Progenitor cell of endocrine pancreas (in vitro differentiated cells): ENCODE measurements at regions not wholly inside any gene's neighbourhood (a gene's known extent, or its start where the extent isn't known, plus 50 kb on each side); places are given as distances from the start of the nearest gene placed in this dataset.

Experiments
- DNase-seq: peaks from one replicate; pipeline ENCODE4 v3.0.0; 2021; ENCODE audit warnings: low spot score; ENCODE audit not compliant: unreplicated experiment
- H3K27ac Mint-ChIP-seq: 2 replicates; pipeline ENCODE4 v1.8.0; 2021; ENCODE audit warnings: mild to moderate bottlenecking, moderate library complexity, mixed read lengths
- H3K27me3 Mint-ChIP-seq: 2 replicates; pipeline ENCODE4 v1.8.0; 2021; ENCODE audit warnings: mixed read lengths
- H3K36me3 Mint-ChIP-seq: 2 replicates; pipeline ENCODE4 v1.8.0; 2022; ENCODE audit warnings: mixed read lengths; ENCODE audit not compliant: insufficient read depth
- H3K4me1 Mint-ChIP-seq: 2 replicates; pipeline ENCODE4 v1.8.0; 2021; ENCODE audit warnings: low read depth, mixed read lengths
- H3K4me3 Mint-ChIP-seq: 2 replicates; pipeline ENCODE4 v1.8.0; 2021; ENCODE audit warnings: low read depth, mild to moderate bottlenecking, moderate library complexity, mixed read lengths
- H3K9me3 Mint-ChIP-seq: 2 replicates; pipeline ENCODE4 v1.8.0; 2021; ENCODE audit warnings: low read depth, mixed read lengths
- CTCF ChIP-seq: fragments of 200-600 bp; sonication (generic); IDR thresholded peaks from one replicate; pipeline ENCODE4 v1.5.0; 2021; ENCODE audit warnings: antibody characterized with exemption, mild to moderate bottlenecking; ENCODE audit not compliant: unreplicated experiment

GRCh38 chr2:82826437-82826836 is 1632.6 kb downstream of the SUCLG1 start:
- H3K27ac Mint-ChIP-seq, result no peak overlapping the region
- H3K4me1 Mint-ChIP-seq, result peaks cover under 1% of the 10 kb centered on the region
- H3K9me3 Mint-ChIP-seq, result no peaks in the 10 kb centered on the region
- TF ChIP-seq CTCF, result no peak
- no peaks in the 10 kb centered on the region for H3K27me3 Mint-ChIP-seq
- no peak for DNase-seq
- H3K36me3 Mint-ChIP-seq, result no peaks in the 10 kb centered on the region
- H3K4me3 Mint-ChIP-seq, result no peak overlapping the region

DNA sequence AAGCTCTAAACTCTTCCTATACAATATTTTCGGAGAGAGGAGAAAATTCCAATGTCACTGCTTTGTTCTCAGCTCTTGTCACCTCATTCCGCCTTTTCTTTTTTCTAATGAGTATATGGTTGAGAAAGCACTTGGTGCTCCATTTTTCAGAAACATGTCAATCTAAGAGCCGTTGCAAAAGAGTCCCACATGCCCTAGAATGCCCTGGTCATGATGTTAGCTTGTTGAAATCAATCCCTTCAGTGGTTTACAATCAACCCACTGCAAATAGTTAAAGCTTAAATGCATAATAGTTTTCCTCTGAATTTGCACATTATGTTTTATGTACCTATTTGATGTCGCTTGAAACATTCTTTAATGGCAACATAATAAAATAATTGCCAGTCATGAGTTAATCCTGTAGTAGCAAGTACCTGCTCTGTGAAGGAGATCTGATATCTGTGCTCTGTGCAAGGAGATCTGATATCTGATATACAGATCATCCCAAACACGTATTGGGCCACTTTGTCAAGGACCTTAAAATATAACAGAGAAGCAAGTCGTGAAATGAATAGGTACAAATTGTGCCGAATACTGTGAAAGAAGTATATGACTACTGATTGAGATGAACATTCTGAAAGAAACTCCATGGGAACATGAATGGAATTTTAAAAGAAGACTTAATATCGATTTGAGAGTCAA is 1633.5 kb downstream of the SUCLG1 start:
- no peaks in the 10 kb centered on the region for H3K4me1 Mint-ChIP-seq
- no peaks in the 10 kb centered on the region for H3K36me3 Mint-ChIP-seq
- H3K4me3 Mint-ChIP-seq, result no peak overlapping the region
- DNase-seq, result no peak
- no peak overlapping the region for H3K27ac Mint-ChIP-seq
- no peaks in the 10 kb centered on the region for H3K9me3 Mint-ChIP-seq
- TF ChIP-seq CTCF, result no peak
- no peaks in the 10 kb centered on the region for H3K27me3 Mint-ChIP-seq

- Mint-ChIP-seq H3K9me3 (no peaks in the 10 kb centered on the region), H3K4me3 (no peak overlapping the region), H3K27me3 (no peaks in the 10 kb centered on the region), H3K4me1 (no peaks in the 10 kb centered on the region), H3K27ac (no peak overlapping the region), H3K36me3 (no peaks in the 10 kb centered on the region)
- DNase-seq, result no peak
- TF ChIP-seq CTCF, result no peak
Observed at GRCh38 chr2:82823892-82824291, 1635.2 kb downstream of the SUCLG1 start.

DNA sequence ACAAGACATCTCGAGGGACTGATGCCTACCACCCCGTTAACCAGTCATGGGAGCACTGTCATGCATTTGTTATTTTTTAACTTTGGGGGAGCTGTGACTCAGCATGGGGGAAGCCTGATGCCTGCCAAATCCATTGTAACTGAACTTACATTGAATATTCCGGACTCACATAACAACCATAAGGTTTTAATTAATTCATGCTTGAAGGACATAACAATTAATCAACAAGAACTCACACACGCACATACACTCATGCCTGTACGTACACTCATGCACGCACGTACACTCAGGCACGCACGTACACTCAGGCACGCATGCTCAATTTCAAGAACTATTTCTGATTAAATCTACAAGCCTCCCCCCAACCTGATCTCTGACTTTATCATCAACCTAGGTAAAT is 1639.1 kb downstream of the SUCLG1 start:
- TF ChIP-seq CTCF, result no peak
- H3K27me3 Mint-ChIP-seq, result no peaks in the 10 kb centered on the region
- H3K27ac Mint-ChIP-seq, result no peak overlapping the region
- no peak overlapping the region for H3K4me3 Mint-ChIP-seq
- no peaks in the 10 kb centered on the region for H3K9me3 Mint-ChIP-seq
- H3K36me3 Mint-ChIP-seq, result no peaks in the 10 kb centered on the region
- no peak for DNase-seq
- no peaks in the 10 kb centered on the region for H3K4me1 Mint-ChIP-seq

- H3K27me3 Mint-ChIP-seq, result no peaks in the 10 kb centered on the region
- H3K9me3 Mint-ChIP-seq, result no peaks in the 10 kb centered on the region
Observed at GRCh38 chr2:82814146-82814545, 1644.9 kb downstream of the SUCLG1 start.

More at GRCh38 chr2:82814146-82814545, 1644.9 kb downstream of the SUCLG1 start:
- no peaks in the 10 kb centered on the region for H3K4me1 Mint-ChIP-seq
- no peak for DNase-seq
- no peak overlapping the region for H3K4me3 Mint-ChIP-seq
- TF ChIP-seq CTCF, result no peak
- no peaks in the 10 kb centered on the region for H3K36me3 Mint-ChIP-seq
- H3K27ac Mint-ChIP-seq, result no peak overlapping the region
